HepG2 (cell line): ENCODE measurements at regions not wholly inside any gene's neighbourhood (a gene's known extent, or its start where the extent isn't known, plus 50 kb on each side); places are given as distances from the start of the nearest gene placed in this dataset.

ENCODE experiments used
- ATAC-seq: fragments of 200-7000 bp; cut with Tn5 transposase; 3 replicates; pipeline ENCODE4 v1.9.1; 2020; ENCODE audit warnings: mild to moderate bottlenecking, moderate library complexity
- BruUV-seq: library from RNA; stranded (reverse); fragments of 400-500 nt; replicated peaks from 2 replicates; lab custom pipeline; 2021; lab: Mats Ljungman, UMichigan
- CTCF ChIA-PET: fragments of 300-600 bp; formaldehyde crosslinking; extraction: SDS; loops from one replicate; lab custom pipeline; 2021; ENCODE audit warnings: low total read pairs, inconsistent platforms, low intra/inter-chr PET ratio; lab: Yijun Ruan, JAX
- POLR2A ChIA-PET: fragments of 350-600 bp; sonication (Branson Sonifier 250); formaldehyde crosslinking; loops from one replicate; lab custom pipeline; 2020; ENCODE audit warnings: antibody characterized with exemption, inconsistent platforms; lab: Yijun Ruan, JAX
- DNase-seq: peaks from one replicate; pipeline ENCODE4 v3.0.0-alpha.2; 2015; ENCODE audit warnings: low spot score
- FAIRE-seq: peaks from 3 replicates; lab custom pipeline; 2011; peaks lifted over from hg19 to GRCh38; lab: Jason Lieb, UNC
- H2AFZ ChIP-seq: one replicate; pipeline ENCODE4 v1.6.1; 2011; ENCODE audit warnings: low read length, inconsistent platforms
- H3K27ac ChIP-seq: fragments of 300-600 bp; 3 replicates; pipeline ENCODE4 v1.8.0; 2011; ENCODE audit warnings: mixed run types, mild to moderate bottlenecking, mixed read lengths, low read length, inconsistent platforms; ENCODE audit not compliant: insufficient read depth; ENCODE audit errors: extremely low read length
- H3K27me3 ChIP-seq, 2 experiments: fragments of 200-600 bp in 1 of 2; 2 replicates in 1 of 2; 3 replicates in 1 of 2; pipeline versions ENCODE4 v1.6.0 to v1.8.0; 2011; ENCODE audit warnings: low read length in 2 of 2, mild to moderate bottlenecking in 2 of 2, moderate library complexity in 2 of 2, inconsistent platforms in 1 of 2; ENCODE audit not compliant: insufficient read depth in 2 of 2, control insufficient read depth in 1 of 2
- H3K36me3 ChIP-seq, 2 experiments: fragments of 200-600 bp in 1 of 2; replicated peaks in 1 of 2; 2 replicates in 1 of 2; 3 replicates in 1 of 2; pipeline versions ENCODE4 v1.5.1 to v1.8.0; 2011; ENCODE audit warnings: low read length in 2 of 2, inconsistent platforms in 1 of 2; ENCODE audit not compliant: insufficient read depth in 2 of 2, control insufficient read depth in 1 of 2
- H3K4me1 ChIP-seq: 2 replicates; pipeline ENCODE4 v1.5.1; 2012; ENCODE audit warnings: low read length, inconsistent platforms; ENCODE audit not compliant: insufficient read depth
- H3K4me2 ChIP-seq: 2 replicates; pipeline ENCODE4 v1.6.0; 2011; ENCODE audit warnings: low read depth, low read length, inconsistent platforms
- H3K4me3 ChIP-seq, 3 experiments: fragments of 200-600 bp in 1 of 3; sonication (generic), shearing (Covaris generic) in 1 of 3; replicated peaks in 1 of 3; 2 replicates each; pipeline ENCODE4 v1.5.1; 2011 to 2016; ENCODE audit warnings: low read length in 3 of 3, inconsistent platforms in 2 of 3, low read depth in 2 of 3, mild to moderate bottlenecking in 2 of 3, control low read depth in 1 of 3, mixed read lengths in 1 of 3; ENCODE audit not compliant: insufficient read depth in 1 of 3
- H3K79me2 ChIP-seq: one replicate; pipeline ENCODE4 v1.6.1; 2011; ENCODE audit warnings: low read length, inconsistent platforms; ENCODE audit not compliant: insufficient read depth
- H3K9ac ChIP-seq: 2 replicates; pipeline ENCODE4 v1.6.0; 2011; ENCODE audit warnings: mild to moderate bottlenecking, low read depth, low read length, inconsistent platforms; ENCODE audit not compliant: insufficient read depth
- H3K9me3 ChIP-seq: 2 replicates; pipeline ENCODE4 v1.5.1; 2012; ENCODE audit warnings: mild to moderate bottlenecking, low read length
- H4K20me1 ChIP-seq: 2 replicates; pipeline ENCODE4 v1.6.0; 2011; ENCODE audit warnings: inconsistent platforms, mild to moderate bottlenecking, low read length, moderate library complexity; ENCODE audit not compliant: insufficient read depth
- CBFB ChIP-seq: sonication (generic); formaldehyde crosslinking; IDR thresholded peaks from 2 replicates; pipeline ENCODE4 v1.4.0; 2020; ENCODE audit warnings: missing genetic modification reagents
- CC2D1A ChIP-seq: sonication (generic); formaldehyde crosslinking; IDR thresholded peaks from 2 replicates; pipeline ENCODE4 v1.8.1; 2023; ENCODE audit warnings: mild to moderate bottlenecking, missing genetic modification reagents
- HMGXB3 ChIP-seq: sonication (generic); formaldehyde crosslinking; IDR thresholded peaks from 2 replicates; pipeline ENCODE4 v1.4.0; 2020; ENCODE audit warnings: missing genetic modification reagents, borderline replicate concordance
- PHF8 ChIP-seq: sonication (generic); formaldehyde crosslinking; IDR thresholded peaks from 2 replicates; pipeline ENCODE4 v1.5.0; 2020; ENCODE audit warnings: missing genetic modification reagents
- RARG ChIP-seq: sonication (generic); formaldehyde crosslinking; IDR thresholded peaks from 2 replicates; pipeline ENCODE4 v1.4.0; 2020; ENCODE audit warnings: low read depth, mild to moderate bottlenecking, missing genetic modification reagents
- SNAI1 ChIP-seq: sonication (generic); formaldehyde crosslinking; IDR thresholded peaks from 2 replicates; pipeline ENCODE4 v1.5.0; 2020; ENCODE audit warnings: mild to moderate bottlenecking, missing genetic modification reagents, borderline replicate concordance
- ZNF709 ChIP-seq: sonication (generic); formaldehyde crosslinking; IDR thresholded peaks from 2 replicates; pipeline ENCODE4 v1.5.0; 2020; ENCODE audit warnings: mild to moderate bottlenecking, missing genetic modification reagents
- in situ Hi-C: cut with HindIII; loops from 2 replicates; pipeline ENCODE4 v1.10.0; 2017; ENCODE audit warnings: low pct_unique_long_range_greater_than_20kb; ENCODE audit not compliant: extremely low pct_ligation_motif_present
- intact Hi-C: fragments of 100-400 bp; cut with micrococcal nuclease; formaldehyde crosslinking; loops from one replicate; pipeline ENCODE4 v1.10.0; 2022; ENCODE audit not compliant: unreplicated experiment
- TF ChIP-seq, protein P1 (sequence below), 2 experiments: IDR thresholded peaks; 2 replicates each; pipeline ENCODE4 v1.6.1; 2011 to 2012; ENCODE audit warnings: low read length in 2 of 2, borderline replicate concordance in 1 of 2, low read depth in 1 of 2, mild to moderate bottlenecking in 1 of 2, moderate library complexity in 1 of 2
- TF ChIP-seq, protein P2 (sequence below), 2 experiments: sonication (generic) in 1 of 2; formaldehyde crosslinking in 1 of 2; IDR thresholded peaks; 2 replicates each; pipeline versions ENCODE4 v1.6.1 to v1.9.0; 2014 to 2022; ENCODE audit warnings: antibody characterized with exemption in 1 of 2, borderline replicate concordance in 1 of 2, inconsistent platforms in 1 of 2, low read depth in 1 of 2, missing genetic modification reagents in 1 of 2

- no peak for TF ChIP-seq HMGXB3 (CRISPR knock-in tag)
- TF ChIP-seq PHF8 (CRISPR knock-in tag), result no peak
Measured at GRCh38 chr3:144295613-144296012, 324.0 kb downstream of the DIPK2A start (continued).

DNA sequence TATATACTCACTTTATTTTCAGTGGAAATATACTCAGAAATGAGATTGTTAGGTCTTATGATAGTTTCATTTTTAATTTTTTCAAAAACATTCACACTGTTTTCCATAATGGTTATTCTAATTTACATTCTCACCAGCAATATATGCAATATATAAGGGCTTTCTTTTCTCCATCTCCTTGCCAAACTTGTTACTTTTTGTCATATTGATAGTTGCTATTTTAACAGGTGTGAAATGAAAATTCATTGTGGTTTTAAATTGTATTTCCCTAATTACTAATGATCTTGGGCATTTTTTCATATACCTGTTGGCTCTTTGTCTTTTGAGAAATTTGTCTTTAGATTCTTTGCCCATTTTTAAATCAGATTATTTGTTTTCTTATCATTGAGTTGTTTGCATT is 325.2 kb downstream of the DIPK2A start:
- Histone ChIP-seq H3K79me2 (no peaks in the 10 kb centered on the region), H2AFZ (no peak overlapping the region), H3K27ac (no peak overlapping the region), H3K36me3 (no peaks in the 10 kb centered on the region), H4K20me1 (no peaks in the 10 kb centered on the region), H3K4me1 (no peaks in the 10 kb centered on the region), H3K9me3 (peaks cover 22% of the 10 kb centered on the region), H3K4me2 (no peak overlapping the region), H3K27me3 (no peaks in the 10 kb centered on the region), H3K4me3 (no peak overlapping the region), H3K9ac (no peak overlapping the region)
- DNase-seq (no peak), FAIRE-seq (no peak), ATAC-seq (no peak)
- CTCF ChIA-PET, result no interaction called here
- BruUV-seq, result no TSS peak
- in situ Hi-C loops, result no loop called here
- intact Hi-C loops, result no loop called here
- POLR2A ChIA-PET, result no interaction called here
- TF ChIP-seq RARG, result no peak
- TF ChIP-seq, protein P1, sequence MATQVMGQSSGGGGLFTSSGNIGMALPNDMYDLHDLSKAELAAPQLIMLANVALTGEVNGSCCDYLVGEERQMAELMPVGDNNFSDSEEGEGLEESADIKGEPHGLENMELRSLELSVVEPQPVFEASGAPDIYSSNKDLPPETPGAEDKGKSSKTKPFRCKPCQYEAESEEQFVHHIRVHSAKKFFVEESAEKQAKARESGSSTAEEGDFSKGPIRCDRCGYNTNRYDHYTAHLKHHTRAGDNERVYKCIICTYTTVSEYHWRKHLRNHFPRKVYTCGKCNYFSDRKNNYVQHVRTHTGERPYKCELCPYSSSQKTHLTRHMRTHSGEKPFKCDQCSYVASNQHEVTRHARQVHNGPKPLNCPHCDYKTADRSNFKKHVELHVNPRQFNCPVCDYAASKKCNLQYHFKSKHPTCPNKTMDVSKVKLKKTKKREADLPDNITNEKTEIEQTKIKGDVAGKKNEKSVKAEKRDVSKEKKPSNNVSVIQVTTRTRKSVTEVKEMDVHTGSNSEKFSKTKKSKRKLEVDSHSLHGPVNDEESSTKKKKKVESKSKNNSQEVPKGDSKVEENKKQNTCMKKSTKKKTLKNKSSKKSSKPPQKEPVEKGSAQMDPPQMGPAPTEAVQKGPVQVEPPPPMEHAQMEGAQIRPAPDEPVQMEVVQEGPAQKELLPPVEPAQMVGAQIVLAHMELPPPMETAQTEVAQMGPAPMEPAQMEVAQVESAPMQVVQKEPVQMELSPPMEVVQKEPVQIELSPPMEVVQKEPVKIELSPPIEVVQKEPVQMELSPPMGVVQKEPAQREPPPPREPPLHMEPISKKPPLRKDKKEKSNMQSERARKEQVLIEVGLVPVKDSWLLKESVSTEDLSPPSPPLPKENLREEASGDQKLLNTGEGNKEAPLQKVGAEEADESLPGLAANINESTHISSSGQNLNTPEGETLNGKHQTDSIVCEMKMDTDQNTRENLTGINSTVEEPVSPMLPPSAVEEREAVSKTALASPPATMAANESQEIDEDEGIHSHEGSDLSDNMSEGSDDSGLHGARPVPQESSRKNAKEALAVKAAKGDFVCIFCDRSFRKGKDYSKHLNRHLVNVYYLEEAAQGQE (IDR thresholded peaks at IDR 0.05; ENCODE audit: borderline replicate concordance in 1 of 2, low read depth in 1 of 2, low read length in 2 of 2), result no peak
- TF ChIP-seq ZNF709 (CRISPR knock-in tag), result no peak
- TF ChIP-seq, protein P2, sequence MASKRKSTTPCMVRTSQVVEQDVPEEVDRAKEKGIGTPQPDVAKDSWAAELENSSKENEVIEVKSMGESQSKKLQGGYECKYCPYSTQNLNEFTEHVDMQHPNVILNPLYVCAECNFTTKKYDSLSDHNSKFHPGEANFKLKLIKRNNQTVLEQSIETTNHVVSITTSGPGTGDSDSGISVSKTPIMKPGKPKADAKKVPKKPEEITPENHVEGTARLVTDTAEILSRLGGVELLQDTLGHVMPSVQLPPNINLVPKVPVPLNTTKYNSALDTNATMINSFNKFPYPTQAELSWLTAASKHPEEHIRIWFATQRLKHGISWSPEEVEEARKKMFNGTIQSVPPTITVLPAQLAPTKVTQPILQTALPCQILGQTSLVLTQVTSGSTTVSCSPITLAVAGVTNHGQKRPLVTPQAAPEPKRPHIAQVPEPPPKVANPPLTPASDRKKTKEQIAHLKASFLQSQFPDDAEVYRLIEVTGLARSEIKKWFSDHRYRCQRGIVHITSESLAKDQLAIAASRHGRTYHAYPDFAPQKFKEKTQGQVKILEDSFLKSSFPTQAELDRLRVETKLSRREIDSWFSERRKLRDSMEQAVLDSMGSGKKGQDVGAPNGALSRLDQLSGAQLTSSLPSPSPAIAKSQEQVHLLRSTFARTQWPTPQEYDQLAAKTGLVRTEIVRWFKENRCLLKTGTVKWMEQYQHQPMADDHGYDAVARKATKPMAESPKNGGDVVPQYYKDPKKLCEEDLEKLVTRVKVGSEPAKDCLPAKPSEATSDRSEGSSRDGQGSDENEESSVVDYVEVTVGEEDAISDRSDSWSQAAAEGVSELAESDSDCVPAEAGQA (IDR thresholded peaks at IDR 0.05; ENCODE audit: low read depth), result no peak
- TF ChIP-seq, protein P2 (CRISPR knock-in tag; IDR thresholded peaks at IDR 0.05; ENCODE audit: borderline replicate concordance), result no peak
- no peak for TF ChIP-seq CBFB (CRISPR knock-in tag)
- TF ChIP-seq CC2D1A (CRISPR knock-in tag), result no peak
- no peak for TF ChIP-seq SNAI1 (CRISPR knock-in tag)
